Natural killer cell (primary cell): ENCODE measurements at regions not wholly inside any gene's neighbourhood (a gene's known extent, or its start where the extent isn't known, plus 50 kb on each side); places are given as distances from the start of the nearest gene placed in this dataset.

Experiments used
- ATAC-seq, 3 donors: fragments of 150-1000 bp in 2 of 3; fragments of 200-7000 bp in 1 of 3; cut with Tn5 transposase; 1 replicate in 1 of 3; 2 replicates in 2 of 3; pipeline ENCODE4 v1.10.0; 2021; ENCODE audit warnings: mild to moderate bottlenecking in 2 of 3, moderate library complexity in 2 of 3
- DNase-seq, 2 donors: peaks; one replicate each; pipeline versions ENCODE4 v3.0.0 to v3.0.0-alpha.2; 2013 to 2021; ENCODE audit warnings: mixed read lengths in 1 of 2
- H3K27ac ChIP-seq: one replicate; pipeline ENCODE4 v1.5.1; 2013; ENCODE audit warnings: mild to moderate bottlenecking, low read length
- H3K27me3 ChIP-seq: one replicate; pipeline ENCODE4 v1.6.1; 2013; ENCODE audit warnings: low read length; ENCODE audit not compliant: control insufficient read depth, insufficient read depth
- H3K36me3 ChIP-seq: one replicate; pipeline ENCODE4 v1.6.1; 2013; ENCODE audit warnings: low read length; ENCODE audit not compliant: control insufficient read depth, insufficient read depth
- H3K4me1 ChIP-seq: one replicate; pipeline ENCODE4 v1.6.1; 2013; ENCODE audit warnings: low read length; ENCODE audit not compliant: control insufficient read depth, insufficient read depth
- H3K4me3 ChIP-seq: one replicate; pipeline ENCODE4 v1.5.1; 2013; ENCODE audit warnings: low read length
- H3K9me3 ChIP-seq: one replicate; pipeline ENCODE4 v1.6.1; 2013; ENCODE audit warnings: low read length; ENCODE audit not compliant: control insufficient read depth, insufficient read depth
- H3K27ac Mint-ChIP-seq, 2 donors: one replicate each; pipeline ENCODE4 v1.8.0; 2022; ENCODE audit warnings: mild to moderate bottlenecking in 2 of 2, mixed read lengths in 2 of 2, moderate library complexity in 1 of 2
- H3K27me3 Mint-ChIP-seq, 2 donors: one replicate each; pipeline ENCODE4 v1.8.0; 2022; ENCODE audit warnings: low read depth in 2 of 2, mixed read lengths in 2 of 2
- H3K36me3 Mint-ChIP-seq: one replicate; pipeline ENCODE4 v1.8.0; 2022; ENCODE audit warnings: mixed read lengths
- H3K4me1 Mint-ChIP-seq, 2 donors: one replicate each; pipeline ENCODE4 v1.8.0; 2022; ENCODE audit warnings: mixed read lengths in 2 of 2
- H3K4me3 Mint-ChIP-seq: one replicate; pipeline ENCODE4 v1.8.0; 2022; ENCODE audit warnings: mild to moderate bottlenecking, moderate library complexity, mixed read lengths
- H3K9me3 Mint-ChIP-seq, 2 donors: one replicate each; pipeline ENCODE4 v1.8.0; 2022; ENCODE audit warnings: mixed read lengths in 2 of 2
- WGBS: methylation state at CpG from one replicate; pipeline ENCODE4 v1.1.7; 2013; ENCODE audit warnings: missing lambda C conversion rate; ENCODE audit not compliant: insufficient coverage; 5-methylcytosine and 5-hydroxymethylcytosine counted together
- intact Hi-C: fragments of 100-400 bp; cut with micrococcal nuclease; formaldehyde crosslinking; loops from one replicate; pipeline ENCODE4 v1.14.2; 2022
- TF ChIP-seq, protein P1 (sequence below): fragments of 200-600 bp; IDR thresholded peaks from one replicate; pipeline ENCODE4 v1.8.0; 2022; ENCODE audit warnings: antibody characterized with exemption

DNA sequence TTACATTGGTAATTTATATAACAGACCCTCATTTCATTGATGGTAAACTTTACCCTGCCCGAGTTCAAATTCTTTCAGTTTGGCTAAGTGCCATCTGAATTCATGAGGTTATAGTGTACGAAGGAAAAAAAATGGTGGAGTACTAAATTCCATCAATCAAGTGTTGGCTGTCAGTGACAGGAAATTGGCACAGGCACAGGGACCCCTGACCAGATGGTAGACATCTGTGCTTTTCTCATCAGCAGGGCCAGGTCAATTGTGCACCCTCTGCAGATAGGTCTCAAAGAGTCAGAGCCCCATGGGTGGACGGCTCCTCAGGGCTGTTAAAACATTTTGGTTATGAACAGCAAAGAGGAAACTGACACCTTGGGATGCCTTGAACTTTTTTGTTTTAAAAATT, 439.2 kb downstream of the SETBP1 start:
- Mint-ChIP-seq H3K27me3 (peaks cover 19 to 23% of the 10 kb centered on the region in 2 donors), H3K36me3 (no peaks in the 10 kb centered on the region), H3K4me1 (peaks cover 0 to 7% of the 10 kb centered on the region in 2 donors), H3K4me3 (no peak overlapping the region), H3K27ac (no peak overlapping the region), H3K9me3 (no peaks in the 10 kb centered on the region)
- Histone ChIP-seq H3K4me1 (no peaks in the 10 kb centered on the region), H3K27ac (no peak overlapping the region), H3K36me3 (no peaks in the 10 kb centered on the region), H3K9me3 (no peaks in the 10 kb centered on the region), H3K27me3 (peaks cover 6% of the 10 kb centered on the region), H3K4me3 (no peak overlapping the region)
- ATAC-seq, result no peak
- intact Hi-C loops, result no loop called here
- 46% methylated on average over 3 of the region's 3 CpGs for WGBS
- no peak for DNase-seq
- TF ChIP-seq, protein P1, sequence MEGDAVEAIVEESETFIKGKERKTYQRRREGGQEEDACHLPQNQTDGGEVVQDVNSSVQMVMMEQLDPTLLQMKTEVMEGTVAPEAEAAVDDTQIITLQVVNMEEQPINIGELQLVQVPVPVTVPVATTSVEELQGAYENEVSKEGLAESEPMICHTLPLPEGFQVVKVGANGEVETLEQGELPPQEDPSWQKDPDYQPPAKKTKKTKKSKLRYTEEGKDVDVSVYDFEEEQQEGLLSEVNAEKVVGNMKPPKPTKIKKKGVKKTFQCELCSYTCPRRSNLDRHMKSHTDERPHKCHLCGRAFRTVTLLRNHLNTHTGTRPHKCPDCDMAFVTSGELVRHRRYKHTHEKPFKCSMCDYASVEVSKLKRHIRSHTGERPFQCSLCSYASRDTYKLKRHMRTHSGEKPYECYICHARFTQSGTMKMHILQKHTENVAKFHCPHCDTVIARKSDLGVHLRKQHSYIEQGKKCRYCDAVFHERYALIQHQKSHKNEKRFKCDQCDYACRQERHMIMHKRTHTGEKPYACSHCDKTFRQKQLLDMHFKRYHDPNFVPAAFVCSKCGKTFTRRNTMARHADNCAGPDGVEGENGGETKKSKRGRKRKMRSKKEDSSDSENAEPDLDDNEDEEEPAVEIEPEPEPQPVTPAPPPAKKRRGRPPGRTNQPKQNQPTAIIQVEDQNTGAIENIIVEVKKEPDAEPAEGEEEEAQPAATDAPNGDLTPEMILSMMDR, result no peak

DNA sequence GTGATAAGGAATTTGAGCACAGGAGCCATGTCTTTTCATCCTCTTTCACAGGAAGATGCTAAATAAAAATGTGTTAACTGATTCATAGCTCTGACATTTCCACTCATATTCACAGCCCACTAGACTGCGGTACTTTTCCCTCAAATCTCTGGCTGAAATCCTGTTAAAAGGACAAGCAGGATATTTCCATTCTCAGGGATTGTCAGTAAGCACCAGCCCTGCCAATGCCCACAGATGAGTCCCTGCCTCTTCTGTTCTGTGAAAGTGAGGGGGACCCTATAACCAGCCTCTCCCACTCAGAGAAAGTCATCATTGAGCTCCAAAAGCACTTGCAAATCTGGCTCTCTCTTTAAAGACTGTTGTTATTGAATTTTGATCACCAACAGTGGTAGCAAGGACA, 440.5 kb downstream of the SETBP1 start:
- H3K4me1 Mint-ChIP-seq, result peaks cover 0 to 7% of the 10 kb centered on the region in 2 donors
- Histone ChIP-seq H3K4me1 (no peaks in the 10 kb centered on the region), H3K36me3 (no peaks in the 10 kb centered on the region), H3K27ac (no peak overlapping the region), H3K9me3 (no peaks in the 10 kb centered on the region), H3K27me3 (peaks cover 6% of the 10 kb centered on the region), H3K4me3 (no peak overlapping the region)
- no peaks in the 10 kb centered on the region for H3K9me3 Mint-ChIP-seq
- ATAC-seq (no peak), DNase-seq (no peak)
- no peak overlapping the region for H3K4me3 Mint-ChIP-seq
- 76% methylated on average over 1 of the region's 1 CpG for WGBS
- peaks cover 12 to 14% of the 10 kb centered on the region in 2 donors for H3K27me3 Mint-ChIP-seq
- intact Hi-C loops, result no loop called here
- TF ChIP-seq, protein P1, result no peak
- H3K36me3 Mint-ChIP-seq, result no peaks in the 10 kb centered on the region
- H3K27ac Mint-ChIP-seq, result no peak overlapping the region

DNA sequence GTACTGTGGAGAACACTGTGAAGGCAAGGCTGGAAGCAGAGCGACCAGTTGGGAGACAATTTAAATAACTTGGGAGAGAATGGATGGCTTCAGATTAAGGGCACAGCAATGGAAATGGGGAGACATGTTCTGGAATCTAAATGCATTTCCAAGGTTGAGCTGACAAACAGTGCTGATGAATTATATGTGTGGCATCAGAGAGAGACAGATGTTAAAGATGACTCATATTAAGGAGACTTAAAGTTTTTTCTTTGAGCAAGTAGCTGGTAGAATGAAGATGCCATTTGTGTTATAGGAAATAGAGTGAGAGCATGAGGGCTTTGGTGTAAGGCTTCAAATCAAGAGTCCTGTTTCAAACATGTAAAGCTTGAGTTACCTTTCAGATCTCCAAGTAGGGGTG, 441.8 kb downstream of the SETBP1 start:
- Histone ChIP-seq H3K4me1 (no peaks in the 10 kb centered on the region), H3K9me3 (no peaks in the 10 kb centered on the region), H3K36me3 (no peaks in the 10 kb centered on the region), H3K4me3 (no peak overlapping the region), H3K27ac (no peak overlapping the region), H3K27me3 (no peaks in the 10 kb centered on the region)
- intact Hi-C loops, result no loop called here
- TF ChIP-seq, protein P1, result no peak
- 91% methylated on average over 1 of the region's 1 CpG for WGBS
- Mint-ChIP-seq H3K27me3 (peaks cover 9 to 21% of the 10 kb centered on the region in 2 donors), H3K27ac (no peak overlapping the region), H3K9me3 (no peaks in the 10 kb centered on the region), H3K4me1 (peaks cover 0 to 7% of the 10 kb centered on the region in 2 donors), H3K36me3 (no peaks in the 10 kb centered on the region), H3K4me3 (no peak overlapping the region)
- ATAC-seq (no peak), DNase-seq (no peak)

DNA sequence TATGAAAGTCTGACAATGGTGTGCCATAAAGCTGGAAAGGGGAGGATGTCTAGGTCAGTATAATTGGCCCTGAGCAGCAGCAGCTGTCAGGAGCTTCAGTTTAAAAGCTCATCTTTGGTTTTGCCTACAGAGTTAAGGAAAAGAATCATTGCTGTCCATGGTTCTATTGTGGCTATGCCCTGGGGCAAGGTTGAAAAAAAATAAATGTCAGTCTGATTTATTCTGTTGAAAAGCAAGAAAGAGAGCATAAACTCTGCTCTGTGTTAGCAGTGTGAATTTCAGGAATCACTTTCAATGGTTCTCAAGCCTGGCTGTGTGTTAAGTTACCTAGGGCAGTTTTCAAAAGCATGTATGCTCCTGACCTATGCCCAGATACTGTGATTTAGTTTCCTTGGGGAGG, 446.7 kb downstream of the SETBP1 start:
- no peaks in the 10 kb centered on the region for H3K27me3 ChIP-seq
- Mint-ChIP-seq H3K9me3 (no peaks in the 10 kb centered on the region), H3K27ac (no peak overlapping the region), H3K36me3 (no peaks in the 10 kb centered on the region), H3K4me3 (no peak overlapping the region), H3K27me3 (peaks cover 10 to 34% of the 10 kb centered on the region in 2 donors), H3K4me1 (no peaks in the 10 kb centered on the region)
- no peak for DNase-seq
- TF ChIP-seq, protein P1, result no peak
- H3K4me3 ChIP-seq, result no peak overlapping the region
- H3K36me3 ChIP-seq, result no peaks in the 10 kb centered on the region
- no peak for ATAC-seq
- no peaks in the 10 kb centered on the region for H3K4me1 ChIP-seq
- H3K9me3 ChIP-seq, result no peaks in the 10 kb centered on the region
- intact Hi-C loops, result no loop called here
- no peak overlapping the region for H3K27ac ChIP-seq
